ENCODE measurements at regions not wholly inside any gene's neighbourhood (a gene's known extent, or its start where the extent isn't known, plus 50 kb on each side); places are given as distances from the start of the nearest gene placed in this dataset.
A peak's percentile ranks its signal among the peaks of the same experiment; 100 is the strongest.
"Not testable (repeated sequence)": the region's sequence is repeated elsewhere in the genome, so short reads cannot be mapped to it uniquely, and the experiment has no call there.

GRCh38 chr20:4635781-4636180 is 50.5 kb upstream of the PRNP start:
- no peak for DNase-seq (ENCODE audit: low spot score)

GRCh38 chr20:4635342-4635741 is 50.9 kb upstream of the PRNP start:
- DNase-seq (ENCODE audit: low spot score), result no peak

GRCh38 chr20:4633780-4634179 is 52.5 kb upstream of the PRNP start:
- DNase-seq (ENCODE audit: low spot score), result no peak

GRCh38 chr20:4633379-4633778 is 52.9 kb upstream of the PRNP start:
- no peak for DNase-seq (ENCODE audit: low spot score)

GRCh38 chr20:4632876-4633275 is 53.4 kb upstream of the PRNP start:
- no peak for DNase-seq (ENCODE audit: low spot score)

- DNase-seq (ENCODE audit: low spot score), result no peak
These were observed 60.0 kb upstream of the PRNP start for GRCh38 chr20:4626228-4626627.

GRCh38 chr20:4625687-4626086 is 60.6 kb upstream of the PRNP start:
- DNase-seq (ENCODE audit: low spot score), result no peak

- DNase-seq (ENCODE audit: low spot score), result not testable (repeated sequence)
These were observed 61.5 kb upstream of the PRNP start for GRCh38 chr20:4624675-4625336.

- not testable (repeated sequence) for DNase-seq (ENCODE audit: low spot score)
These were observed 67.1 kb upstream of the PRNP start for GRCh38 chr20:4619144-4619543.

- DNase-seq (ENCODE audit: low spot score), result no peak
These were observed 68.8 kb upstream of the PRNP start for GRCh38 chr20:4617484-4617883.

- DNase-seq (ENCODE audit: low spot score), result no peak
These were observed 69.2 kb upstream of the PRNP start for GRCh38 chr20:4617019-4617418.

GRCh38 chr20:4613718-4614620 is 72.3 kb upstream of the PRNP start:
- DNase-seq (ENCODE audit: low spot score), result peak; percentile 12

GRCh38 chr20:4613184-4613583 is 73.1 kb upstream of the PRNP start:
- no peak for DNase-seq (ENCODE audit: low spot score)

GRCh38 chr20:4610871-4611270 is 75.4 kb upstream of the PRNP start:
- no peak for DNase-seq (ENCODE audit: low spot score)

GRCh38 chr20:4609511-4609910 is 76.7 kb upstream of the PRNP start:
- DNase-seq (ENCODE audit: low spot score), result no peak

GRCh38 chr20:4608861-4609260 is 77.4 kb upstream of the PRNP start:
- DNase-seq (ENCODE audit: low spot score), result no peak

GRCh38 chr20:4607287-4607713 is 79.0 kb upstream of the PRNP start:
- DNase-seq (ENCODE audit: low spot score), result peak; percentile 69

- no peak for DNase-seq (ENCODE audit: low spot score)
These were observed 80.2 kb upstream of the PRNP start for GRCh38 chr20:4606051-4606450.

- DNase-seq (ENCODE audit: low spot score), result no peak
These were observed 81.1 kb upstream of the PRNP start for GRCh38 chr20:4605166-4605565.

- no peak for DNase-seq (ENCODE audit: low spot score)
These were observed 81.7 kb upstream of the PRNP start for GRCh38 chr20:4604580-4604979.

GRCh38 chr20:4603724-4604123 is 82.5 kb upstream of the PRNP start:
- no peak for DNase-seq (ENCODE audit: low spot score)

- no peak for DNase-seq (ENCODE audit: low spot score)
These were observed 84.0 kb upstream of the PRNP start for GRCh38 chr20:4602297-4602631.

- DNase-seq (ENCODE audit: low spot score), result no peak
These were observed 84.5 kb upstream of the PRNP start for GRCh38 chr20:4601630-4602296.
